Erythroblast (primary cell): ENCODE measurements at regions not wholly inside any gene's neighbourhood (a gene's known extent, or its start where the extent isn't known, plus 50 kb on each side); places are given as distances from the start of the nearest gene placed in this dataset.
A peak's percentile ranks its signal among the peaks of the same experiment; 100 is the strongest.

Source experiments
- DNase-seq, 2 experiments: peaks; one replicate each; lab custom pipeline; 2025; lab: John Stamatoyannopoulos, UW
- GATA1 ChIP-seq: IDR thresholded peaks from 2 replicates; pipeline ENCODE4 v1.6.1; 2011; ENCODE audit warnings: low read depth, mild to moderate bottlenecking, control low read depth, low read length, moderate library complexity
- POLR2A ChIP-seq: IDR thresholded peaks from 2 replicates; pipeline ENCODE4 v1.6.1; 2011; ENCODE audit warnings: mild to moderate bottlenecking, low read length

- no peak for TF ChIP-seq POLR2A
- no peak for TF ChIP-seq GATA1
- DNase-seq, result no peak
Observed at GRCh38 chr21:24255591-24255990, 1351.7 kb downstream of the MRPL39 start.

- DNase-seq, result peak in 1 of 2 experiments; percentile 1
- no peak for TF ChIP-seq POLR2A
- TF ChIP-seq GATA1, result no peak
Observed at GRCh38 chr21:24225431-24225830, 1381.8 kb downstream of the MRPL39 start.

GRCh38 chr21:24224422-24224821, 1382.9 kb downstream of the MRPL39 start:
- TF ChIP-seq GATA1 (no peak), POLR2A (no peak)
- no peak for DNase-seq

DNA sequence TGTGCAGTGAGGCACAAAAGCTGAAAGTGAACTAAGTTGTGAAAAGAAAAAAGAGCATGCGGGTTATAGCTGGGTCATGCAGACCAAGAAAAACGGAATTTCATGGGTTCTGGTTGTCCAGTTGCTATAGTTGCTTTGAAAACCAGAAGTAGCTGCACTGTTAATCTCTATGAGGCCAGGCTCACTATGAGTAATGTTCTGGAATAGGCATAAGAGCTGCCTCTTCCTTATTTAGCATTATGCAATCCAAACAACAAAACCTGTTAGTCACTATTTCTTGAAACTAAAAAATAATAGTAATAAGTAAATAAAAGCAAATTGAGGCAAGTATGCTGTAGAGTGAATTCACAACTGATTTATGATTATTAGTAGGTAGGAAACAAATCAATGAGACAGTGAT, 1383.7 kb downstream of the MRPL39 start:
- DNase-seq, result no peak
- TF ChIP-seq POLR2A, result no peak
- TF ChIP-seq GATA1, result no peak

DNA sequence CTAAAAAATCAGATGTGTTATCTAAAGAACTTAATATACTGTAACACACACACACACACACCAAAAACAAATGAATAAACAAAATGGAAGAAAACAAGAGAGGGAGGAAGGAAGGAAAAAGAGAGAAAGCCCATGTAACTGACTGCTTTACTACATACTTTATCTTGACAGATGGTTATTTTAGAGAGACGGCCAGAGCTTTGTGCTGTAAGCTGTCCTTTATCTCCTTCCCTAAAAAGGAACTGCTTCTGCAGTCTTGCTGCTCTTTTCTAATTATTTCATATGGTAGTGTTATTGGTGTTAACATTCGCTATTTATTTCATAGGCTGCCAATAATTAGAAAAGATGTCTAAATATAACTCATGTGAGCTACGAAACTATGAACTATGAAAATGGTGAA, 1384.6 kb downstream of the MRPL39 start:
- no peak for TF ChIP-seq POLR2A
- TF ChIP-seq GATA1, result no peak
- no peak for DNase-seq

DNA sequence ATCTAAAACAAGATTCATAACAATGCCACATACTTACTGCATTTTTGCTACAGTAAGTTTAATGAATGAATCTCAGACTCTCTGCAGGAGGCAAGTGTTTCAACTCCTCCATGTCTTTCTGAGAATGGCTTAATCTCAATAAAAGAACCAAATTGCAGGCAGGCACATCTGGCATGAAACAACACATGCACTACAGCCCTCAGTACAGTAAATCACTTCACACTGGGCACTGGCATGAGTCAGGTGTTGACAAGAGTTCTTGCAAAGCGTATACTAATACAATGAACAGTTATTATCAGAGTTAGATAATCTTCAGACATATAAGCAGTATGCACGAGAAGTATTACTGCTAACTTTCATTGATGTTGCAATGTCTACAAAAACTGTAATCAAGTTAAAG, 1386.8 kb downstream of the MRPL39 start:
- TF ChIP-seq POLR2A, result no peak
- no peak for TF ChIP-seq GATA1
- DNase-seq, result no peak

GRCh38 chr21:24217151-24217550, 1390.1 kb downstream of the MRPL39 start:
- TF ChIP-seq GATA1 (no peak), POLR2A (no peak)

DNA sequence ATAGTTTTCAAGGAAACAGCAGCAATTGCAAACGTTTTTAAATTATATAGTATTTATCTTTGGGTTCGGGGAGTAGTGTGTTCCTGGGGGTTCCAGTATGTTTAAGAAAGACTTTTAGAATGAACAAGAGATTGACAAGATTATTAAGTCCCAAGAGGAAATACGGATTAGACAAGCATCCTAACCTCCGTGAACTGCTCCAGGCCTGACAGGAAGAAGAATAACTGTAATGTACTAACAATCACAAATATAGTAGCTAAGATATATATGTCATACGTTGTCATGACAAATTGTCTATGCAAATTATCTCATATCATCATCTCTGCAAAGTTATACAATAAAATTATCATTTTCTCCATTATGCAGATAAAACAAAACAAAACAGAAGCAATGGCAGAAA, 1397.2 kb downstream of the MRPL39 start:
- DNase-seq, result no peak
- TF ChIP-seq GATA1, result no peak
- no peak for TF ChIP-seq POLR2A

More at GRCh38 chr21:24217151-24217550, 1390.1 kb downstream of the MRPL39 start:
- no peak for DNase-seq

- TF ChIP-seq GATA1 (no peak), POLR2A (no peak)
- DNase-seq, result no peak
Observed at GRCh38 chr21:24208562-24209260, 1398.6 kb downstream of the MRPL39 start.

DNA sequence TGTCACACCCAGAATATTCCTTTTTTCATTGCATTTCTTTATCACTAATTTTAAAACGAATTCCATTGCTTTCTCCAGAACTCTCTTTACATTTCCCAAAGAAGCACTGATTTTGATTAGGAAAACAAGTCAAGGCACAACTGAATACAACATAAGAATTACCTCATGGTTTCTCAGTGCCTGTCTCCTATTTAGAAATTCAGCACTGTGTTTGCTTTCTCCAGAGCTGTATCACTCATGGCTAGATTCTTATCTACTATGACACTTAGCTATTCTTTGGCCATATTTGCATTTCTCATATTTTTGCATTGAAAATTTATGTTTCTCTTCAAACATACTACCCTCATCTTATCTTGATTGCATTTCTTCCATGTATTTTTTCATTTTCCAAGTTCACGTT, 1402.0 kb downstream of the MRPL39 start:
- TF ChIP-seq POLR2A (no peak), GATA1 (no peak)
- no peak for DNase-seq

DNA sequence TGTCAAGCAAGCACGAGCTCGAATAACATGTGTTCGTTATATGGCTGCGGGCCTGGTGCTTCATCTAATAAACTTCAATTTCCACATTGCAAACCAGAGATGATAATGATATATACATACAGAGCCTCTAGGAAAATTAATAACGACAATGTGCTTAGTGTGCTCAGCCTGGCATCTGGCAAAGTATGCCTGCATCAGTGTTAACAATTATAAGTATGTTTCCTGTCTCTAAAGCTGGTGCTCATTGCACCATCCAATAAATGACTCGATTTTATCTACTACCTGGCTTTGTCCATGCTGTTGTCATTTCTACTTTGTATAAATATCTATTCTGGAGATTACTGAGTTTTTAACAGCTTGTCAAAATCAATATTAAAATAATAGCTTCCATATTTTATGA, 1402.6 kb downstream of the MRPL39 start:
- TF ChIP-seq GATA1 (no peak), POLR2A (no peak)
- DNase-seq, result no peak

GRCh38 chr21:24200052-24200451, 1407.2 kb downstream of the MRPL39 start:
- no peak for DNase-seq
- no peak for TF ChIP-seq POLR2A
- TF ChIP-seq GATA1, result no peak

- TF ChIP-seq GATA1 (no peak), POLR2A (no peak)
- no peak for DNase-seq
Observed at GRCh38 chr21:24197923-24198322, 1409.4 kb downstream of the MRPL39 start.

DNA sequence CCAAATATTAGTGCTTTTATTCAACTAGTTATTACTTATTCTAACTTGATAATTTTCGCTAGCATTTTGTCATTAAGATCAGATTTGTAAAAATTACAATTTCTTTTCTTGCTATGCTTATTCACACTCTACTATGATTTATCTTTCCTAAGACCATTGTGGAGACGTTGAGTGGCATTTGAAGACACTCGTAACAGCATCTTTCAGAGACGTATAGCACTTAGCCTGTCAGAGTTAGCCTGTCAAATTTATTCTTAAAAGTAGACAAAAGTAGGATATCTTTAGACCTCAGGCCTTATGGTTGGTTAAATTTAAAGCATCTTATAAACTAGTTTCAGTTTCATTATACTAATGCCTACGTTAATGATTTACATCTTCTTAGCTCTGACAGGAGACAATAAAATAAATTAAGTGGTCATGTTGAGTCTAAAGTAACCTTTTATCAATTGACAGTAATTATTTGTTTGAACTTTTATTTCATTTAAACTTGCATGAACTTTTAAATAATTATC, 1410.1 kb downstream of the MRPL39 start:
- no peak for TF ChIP-seq GATA1
- no peak for TF ChIP-seq POLR2A
- DNase-seq, result no peak

DNA sequence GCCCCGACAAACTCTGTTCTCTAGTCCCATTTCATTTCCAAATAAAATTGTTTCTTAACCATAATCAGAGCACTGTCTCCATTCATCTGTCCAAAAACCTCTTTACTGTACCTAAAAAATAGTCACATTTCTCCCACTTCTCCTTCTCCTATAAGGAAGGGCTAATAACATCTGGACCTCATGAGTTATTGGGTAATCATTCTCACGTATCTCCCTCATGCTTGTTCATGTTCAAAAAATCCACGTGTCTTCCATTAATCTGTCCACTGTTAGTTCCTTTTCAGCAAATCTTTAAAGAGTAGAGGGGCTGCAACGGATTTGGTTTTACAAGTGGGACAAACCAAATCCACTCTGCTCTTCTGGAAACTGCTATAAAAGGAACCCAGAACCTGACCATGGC, 1418.8 kb downstream of the MRPL39 start:
- TF ChIP-seq GATA1 (no peak), POLR2A (no peak)
- DNase-seq, result no peak

DNA sequence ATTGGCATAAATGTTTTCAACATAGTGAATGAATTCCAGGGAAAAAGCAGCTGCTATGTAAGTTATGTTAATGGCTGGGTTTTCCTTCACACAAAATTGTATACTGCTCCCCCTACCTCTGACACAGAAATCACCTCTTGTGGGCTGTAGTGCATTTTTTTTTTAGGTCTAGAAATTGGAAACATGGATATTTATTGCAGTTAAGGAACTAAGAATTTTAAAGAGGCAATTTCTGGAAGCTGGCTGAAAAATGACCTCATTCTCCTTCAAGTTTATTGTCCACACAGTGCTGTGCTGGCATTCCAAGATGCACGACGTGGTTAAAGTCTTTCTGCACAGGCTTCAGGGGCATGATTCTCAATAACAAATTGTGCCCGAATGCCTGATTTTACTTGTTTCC, 1424.2 kb downstream of the MRPL39 start:
- no peak for TF ChIP-seq GATA1
- TF ChIP-seq POLR2A, result no peak
- no peak for DNase-seq

DNA sequence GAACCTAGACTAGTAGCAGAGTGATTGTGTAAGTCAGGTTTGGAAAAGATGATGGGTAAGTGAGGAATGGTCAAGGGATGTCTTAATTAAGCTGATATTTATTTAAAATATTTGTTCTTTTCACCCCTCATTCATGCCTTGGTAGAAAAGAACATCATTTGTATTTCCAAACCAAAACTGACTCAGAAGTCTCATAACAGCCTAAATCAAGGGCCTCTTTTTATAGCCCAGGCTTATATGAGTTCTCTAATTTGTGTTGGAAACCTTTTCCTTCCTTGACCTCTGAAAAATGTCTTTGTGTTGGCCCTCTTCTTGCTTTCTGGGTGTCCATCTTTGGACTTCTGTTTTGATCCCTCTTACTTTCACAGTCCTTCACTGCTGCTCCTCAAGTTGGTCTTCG, 1428.2 kb downstream of the MRPL39 start:
- no peak for DNase-seq
- TF ChIP-seq POLR2A, result no peak
- TF ChIP-seq GATA1, result no peak
